NCI-H1417 treated with DMSO at 0.1 percent for 48 hours (cell line): ENCODE measurements at regions not wholly inside any gene's neighbourhood (a gene's known extent, or its start where the extent isn't known, plus 50 kb on each side); places are given as distances from the start of the nearest gene placed in this dataset.
A peak's percentile ranks its signal among the peaks of the same experiment; 100 is the strongest.

Experiments
- DNase-seq: peaks from one replicate; lab custom pipeline; 2025; lab: John Stamatoyannopoulos, UW

- DNase-seq, result no peak
Measured at GRCh38 chr9:99282406-99282805, 60.3 kb downstream of the SEC61B start.

GRCh38 chr9:99285965-99286364, 63.9 kb downstream of the SEC61B start:
- no peak for DNase-seq

- no peak for DNase-seq
Measured at GRCh38 chr9:99286536-99286935, 64.5 kb downstream of the SEC61B start.

GRCh38 chr9:99287641-99288040, 65.6 kb downstream of the SEC61B start:
- no peak for DNase-seq

GRCh38 chr9:99288830-99289229, 66.7 kb downstream of the SEC61B start:
- no peak for DNase-seq

GRCh38 chr9:99294850-99295461, 72.9 kb downstream of the SEC61B start:
- DNase-seq, result no peak

- peak; percentile 63 for DNase-seq
Measured at GRCh38 chr9:99296291-99296951, 74.3 kb downstream of the SEC61B start.

- DNase-seq, result no peak
Measured at GRCh38 chr9:99298614-99299013, 76.5 kb downstream of the SEC61B start.

GRCh38 chr9:99299211-99300102, 77.4 kb downstream of the SEC61B start:
- DNase-seq, result no peak

GRCh38 chr9:99300103-99300439, 78.0 kb downstream of the SEC61B start:
- DNase-seq, result no peak

- no peak for DNase-seq
Measured at GRCh38 chr9:99300603-99301002, 78.5 kb downstream of the SEC61B start.

GRCh38 chr9:99303177-99303576, 81.1 kb downstream of the SEC61B start:
- no peak for DNase-seq

- DNase-seq, result no peak
Measured at GRCh38 chr9:99305124-99305523, 83.0 kb downstream of the SEC61B start.

GRCh38 chr9:99305820-99306811, 84.0 kb downstream of the SEC61B start:
- DNase-seq, result no peak

GRCh38 chr9:99307851-99308250, 85.8 kb downstream of the SEC61B start:
- DNase-seq, result no peak

- DNase-seq, result no peak
Measured at GRCh38 chr9:99309141-99309939, 87.3 kb downstream of the SEC61B start.

GRCh38 chr9:99312736-99313135, 90.7 kb downstream of the SEC61B start:
- no peak for DNase-seq

- DNase-seq, result no peak
Measured at GRCh38 chr9:99319048-99319447, 97.0 kb downstream of the SEC61B start.

GRCh38 chr9:99322299-99322698, 100.2 kb downstream of the SEC61B start:
- no peak for DNase-seq

- no peak for DNase-seq
Measured at GRCh38 chr9:99326112-99326916, 104.2 kb downstream of the SEC61B start.
